Loucy (cell line): ENCODE measurements at regions not wholly inside any gene's neighbourhood (a gene's known extent, or its start where the extent isn't known, plus 50 kb on each side); places are given as distances from the start of the nearest gene placed in this dataset.

ENCODE experiments used
- CTCF ChIP-seq: fragments of 200-600 bp; sonication (generic); conservative IDR thresholded peaks from 2 replicates; pipeline ENCODE4 v1.5.1; 2014; ENCODE audit warnings: mild to moderate bottlenecking, antibody characterized with exemption, low read length
- EZH2phosphoT487 ChIP-seq: fragments of 200-600 bp; IDR thresholded peaks from 2 replicates; pipeline ENCODE4 v1.6.1; 2018; ENCODE audit warnings: antibody characterized with exemption, mild to moderate bottlenecking, moderate library complexity, borderline replicate concordance

DNA sequence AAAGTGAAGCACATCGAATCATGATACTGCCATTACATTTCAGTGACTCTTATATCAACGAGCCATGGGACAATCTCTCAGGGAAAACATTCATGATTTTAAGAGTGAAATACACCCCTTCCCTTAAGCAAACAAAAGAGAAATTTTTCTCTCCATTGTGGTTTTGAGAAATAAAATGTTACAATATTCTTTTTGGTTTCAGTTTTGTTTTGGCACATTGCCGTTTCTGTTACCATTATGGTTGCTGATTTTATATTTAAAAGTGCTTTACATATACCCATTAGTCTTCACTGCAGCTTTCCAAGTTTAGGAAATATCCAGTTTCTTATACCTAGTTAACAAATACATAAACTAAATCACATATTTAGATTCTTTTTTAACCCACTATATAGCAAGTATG is 126.8 kb upstream of the SEM1 start:
- no peak for TF ChIP-seq CTCF
- no peak for TF ChIP-seq EZH2phosphoT487
